MM.1S (cell line): ENCODE measurements at regions not wholly inside any gene's neighbourhood (a gene's known extent, or its start where the extent isn't known, plus 50 kb on each side); places are given as distances from the start of the nearest gene placed in this dataset.
"Not testable (repeated sequence)": the region's sequence is repeated elsewhere in the genome, so short reads cannot be mapped to it uniquely, and the experiment has no call there.

Experiments used
- EZH2 ChIP-seq: fragments of 300-600 bp; sonication (generic); optimal IDR thresholded peaks from 2 replicates; pipeline ENCODE3; 2017; ENCODE audit warnings: low read depth, mild to moderate bottlenecking, antibody characterized with exemption, low read length, mixed read lengths
- EZH2phosphoT487 ChIP-seq: fragments of 300-600 bp; sonication (generic); IDR thresholded peaks from 2 replicates; pipeline ENCODE4 v1.6.1; 2018; ENCODE audit warnings: antibody characterized with exemption, low read length
- TF ChIP-seq, protein P1 (sequence below): fragments of 300-600 bp; sonication (generic); IDR thresholded peaks from 2 replicates; pipeline ENCODE4 v1.5.1; 2016; ENCODE audit warnings: antibody characterized with exemption, low read length, mixed read lengths

DNA sequence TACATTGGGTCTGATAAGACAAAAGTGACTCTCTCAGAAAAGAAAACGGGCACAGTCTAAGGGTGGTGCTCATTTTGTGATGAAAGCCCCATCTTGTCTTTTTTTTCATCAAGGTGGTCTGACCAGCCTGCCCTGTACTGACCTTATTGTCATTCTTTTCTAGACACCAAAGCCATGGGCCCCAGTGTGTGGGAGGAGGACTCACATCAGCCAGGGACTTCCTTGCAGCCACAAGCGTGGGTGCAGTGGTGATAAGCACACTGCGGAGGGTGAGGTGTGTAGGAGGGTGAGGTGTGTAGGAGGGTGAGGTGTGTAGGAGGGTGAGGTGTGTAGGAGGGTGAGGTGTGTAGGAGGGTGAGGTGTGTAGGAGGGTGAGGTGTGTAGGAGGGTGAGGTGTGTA lies 145.2 kb downstream of the DLL1 start:
- TF ChIP-seq EZH2, EZH2phosphoT487: not testable (repeated sequence)
- TF ChIP-seq, protein P1, sequence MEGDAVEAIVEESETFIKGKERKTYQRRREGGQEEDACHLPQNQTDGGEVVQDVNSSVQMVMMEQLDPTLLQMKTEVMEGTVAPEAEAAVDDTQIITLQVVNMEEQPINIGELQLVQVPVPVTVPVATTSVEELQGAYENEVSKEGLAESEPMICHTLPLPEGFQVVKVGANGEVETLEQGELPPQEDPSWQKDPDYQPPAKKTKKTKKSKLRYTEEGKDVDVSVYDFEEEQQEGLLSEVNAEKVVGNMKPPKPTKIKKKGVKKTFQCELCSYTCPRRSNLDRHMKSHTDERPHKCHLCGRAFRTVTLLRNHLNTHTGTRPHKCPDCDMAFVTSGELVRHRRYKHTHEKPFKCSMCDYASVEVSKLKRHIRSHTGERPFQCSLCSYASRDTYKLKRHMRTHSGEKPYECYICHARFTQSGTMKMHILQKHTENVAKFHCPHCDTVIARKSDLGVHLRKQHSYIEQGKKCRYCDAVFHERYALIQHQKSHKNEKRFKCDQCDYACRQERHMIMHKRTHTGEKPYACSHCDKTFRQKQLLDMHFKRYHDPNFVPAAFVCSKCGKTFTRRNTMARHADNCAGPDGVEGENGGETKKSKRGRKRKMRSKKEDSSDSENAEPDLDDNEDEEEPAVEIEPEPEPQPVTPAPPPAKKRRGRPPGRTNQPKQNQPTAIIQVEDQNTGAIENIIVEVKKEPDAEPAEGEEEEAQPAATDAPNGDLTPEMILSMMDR = not testable (repeated sequence)
